ENCODE measurements at regions not wholly inside any gene's neighbourhood (a gene's known extent, or its start where the extent isn't known, plus 50 kb on each side); places are given as distances from the start of the nearest gene placed in this dataset.

- TF ChIP-seq, protein P1, sequence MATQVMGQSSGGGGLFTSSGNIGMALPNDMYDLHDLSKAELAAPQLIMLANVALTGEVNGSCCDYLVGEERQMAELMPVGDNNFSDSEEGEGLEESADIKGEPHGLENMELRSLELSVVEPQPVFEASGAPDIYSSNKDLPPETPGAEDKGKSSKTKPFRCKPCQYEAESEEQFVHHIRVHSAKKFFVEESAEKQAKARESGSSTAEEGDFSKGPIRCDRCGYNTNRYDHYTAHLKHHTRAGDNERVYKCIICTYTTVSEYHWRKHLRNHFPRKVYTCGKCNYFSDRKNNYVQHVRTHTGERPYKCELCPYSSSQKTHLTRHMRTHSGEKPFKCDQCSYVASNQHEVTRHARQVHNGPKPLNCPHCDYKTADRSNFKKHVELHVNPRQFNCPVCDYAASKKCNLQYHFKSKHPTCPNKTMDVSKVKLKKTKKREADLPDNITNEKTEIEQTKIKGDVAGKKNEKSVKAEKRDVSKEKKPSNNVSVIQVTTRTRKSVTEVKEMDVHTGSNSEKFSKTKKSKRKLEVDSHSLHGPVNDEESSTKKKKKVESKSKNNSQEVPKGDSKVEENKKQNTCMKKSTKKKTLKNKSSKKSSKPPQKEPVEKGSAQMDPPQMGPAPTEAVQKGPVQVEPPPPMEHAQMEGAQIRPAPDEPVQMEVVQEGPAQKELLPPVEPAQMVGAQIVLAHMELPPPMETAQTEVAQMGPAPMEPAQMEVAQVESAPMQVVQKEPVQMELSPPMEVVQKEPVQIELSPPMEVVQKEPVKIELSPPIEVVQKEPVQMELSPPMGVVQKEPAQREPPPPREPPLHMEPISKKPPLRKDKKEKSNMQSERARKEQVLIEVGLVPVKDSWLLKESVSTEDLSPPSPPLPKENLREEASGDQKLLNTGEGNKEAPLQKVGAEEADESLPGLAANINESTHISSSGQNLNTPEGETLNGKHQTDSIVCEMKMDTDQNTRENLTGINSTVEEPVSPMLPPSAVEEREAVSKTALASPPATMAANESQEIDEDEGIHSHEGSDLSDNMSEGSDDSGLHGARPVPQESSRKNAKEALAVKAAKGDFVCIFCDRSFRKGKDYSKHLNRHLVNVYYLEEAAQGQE (IDR thresholded peaks at IDR 0.05): no peak
Measured at GRCh38 chr3:67076607-67077006, 78.5 kb downstream of the KBTBD8 start (continued).

GRCh38 chr3:67077656-67078055, 79.5 kb downstream of the KBTBD8 start:
- no peak overlapping the region for H3K27ac ChIP-seq (ENCODE audit: low read depth in 1 of 2, low read length in 2 of 2)

DNA sequence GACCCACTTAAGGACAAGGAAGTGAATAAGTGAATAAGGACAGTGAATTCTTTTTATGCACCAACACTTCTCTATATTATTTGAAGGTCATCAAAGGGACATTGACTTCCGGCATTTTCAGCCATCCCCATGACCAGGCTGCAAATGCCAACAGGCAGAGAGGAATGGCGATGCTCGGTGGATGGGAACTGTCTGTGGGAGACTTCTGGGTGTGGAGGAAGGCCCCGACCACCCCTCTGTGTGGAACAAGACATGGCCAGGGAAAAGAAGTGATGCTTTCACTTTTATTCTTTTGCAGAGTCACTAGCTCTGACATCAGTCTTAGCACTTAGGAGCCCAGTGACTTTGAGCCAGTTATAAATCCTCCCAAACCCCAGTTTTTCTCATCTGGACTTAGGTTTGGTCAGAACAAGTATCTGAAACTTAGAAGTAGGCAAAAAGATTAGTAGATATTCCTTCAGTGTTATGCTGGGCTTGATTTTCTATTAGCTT, 84.5 kb downstream of the KBTBD8 start:
- DNase-seq (ENCODE audit: low spot score): no peak
- no peak overlapping the region for H3K27ac ChIP-seq (ENCODE audit: low read depth in 1 of 2, low read length in 2 of 2)
- no peak overlapping the region for H3K4me3 ChIP-seq (ENCODE audit: low read depth in 1 of 3, low read length in 3 of 3)
- H3K4me1 ChIP-seq (ENCODE audit: control insufficient read depth in 4 of 4, insufficient read depth in 4 of 4, low read length in 3 of 4): no peaks in the 10 kb centered on the region
- H3K9me3 ChIP-seq (ENCODE audit: control insufficient read depth in 4 of 4, low read length in 3 of 4): no peaks in the 10 kb centered on the region
- no peaks in the 10 kb centered on the region for H3K36me3 ChIP-seq (ENCODE audit: control insufficient read depth in 4 of 4, insufficient read depth in 3 of 4, low read depth in 1 of 4, low read length in 3 of 4)
- 89% methylated on average over 4 of the region's 4 CpGs for WGBS
- no peaks in the 10 kb centered on the region for H3K27me3 ChIP-seq (ENCODE audit: control insufficient read depth in 4 of 4, insufficient read depth in 4 of 4, low read length in 3 of 4)
- no peak overlapping the region for H3K9ac ChIP-seq (ENCODE audit: low read depth in 1 of 2, low read length in 2 of 2)
- TF ChIP-seq EGR1 (IDR thresholded peaks at IDR 0.05; ENCODE audit: low read depth in 2 of 2) (no peak), HNF4A (conservative IDR thresholded peaks at IDR 0.05) (no peak), TAF1 (conservative IDR thresholded peaks at IDR 0.05) (no peak), GABPA (IDR thresholded peaks at IDR 0.05 in 1 of 2, conservative IDR thresholded peaks at IDR 0.05 in 1 of 2) (no peak), FOXA1 (IDR thresholded peaks at IDR 0.05) (no peak), ATF3 (IDR thresholded peaks at IDR 0.05) (no peak), RAD21 (IDR thresholded peaks at IDR 0.05) (no peak), NR2F2 (IDR thresholded peaks at IDR 0.05) (no peak), JUND (IDR thresholded peaks at IDR 0.05) (no peak), RXRA (IDR thresholded peaks at IDR 0.05) (no peak)
- TF ChIP-seq, protein P2, sequence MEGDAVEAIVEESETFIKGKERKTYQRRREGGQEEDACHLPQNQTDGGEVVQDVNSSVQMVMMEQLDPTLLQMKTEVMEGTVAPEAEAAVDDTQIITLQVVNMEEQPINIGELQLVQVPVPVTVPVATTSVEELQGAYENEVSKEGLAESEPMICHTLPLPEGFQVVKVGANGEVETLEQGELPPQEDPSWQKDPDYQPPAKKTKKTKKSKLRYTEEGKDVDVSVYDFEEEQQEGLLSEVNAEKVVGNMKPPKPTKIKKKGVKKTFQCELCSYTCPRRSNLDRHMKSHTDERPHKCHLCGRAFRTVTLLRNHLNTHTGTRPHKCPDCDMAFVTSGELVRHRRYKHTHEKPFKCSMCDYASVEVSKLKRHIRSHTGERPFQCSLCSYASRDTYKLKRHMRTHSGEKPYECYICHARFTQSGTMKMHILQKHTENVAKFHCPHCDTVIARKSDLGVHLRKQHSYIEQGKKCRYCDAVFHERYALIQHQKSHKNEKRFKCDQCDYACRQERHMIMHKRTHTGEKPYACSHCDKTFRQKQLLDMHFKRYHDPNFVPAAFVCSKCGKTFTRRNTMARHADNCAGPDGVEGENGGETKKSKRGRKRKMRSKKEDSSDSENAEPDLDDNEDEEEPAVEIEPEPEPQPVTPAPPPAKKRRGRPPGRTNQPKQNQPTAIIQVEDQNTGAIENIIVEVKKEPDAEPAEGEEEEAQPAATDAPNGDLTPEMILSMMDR (IDR thresholded peaks at IDR 0.05; ENCODE audit: low read depth, low read length, missing input control): no peak
- TF ChIP-seq, protein P1 (IDR thresholded peaks at IDR 0.05): no peak

More at GRCh38 chr3:67077656-67078055, 79.5 kb downstream of the KBTBD8 start:
- H3K4me3 ChIP-seq (ENCODE audit: low read depth in 1 of 3, low read length in 3 of 3): no peak overlapping the region
- H3K36me3 ChIP-seq (ENCODE audit: control insufficient read depth in 4 of 4, insufficient read depth in 3 of 4, low read depth in 1 of 4, low read length in 3 of 4): no peaks in the 10 kb centered on the region
- no peaks in the 10 kb centered on the region for H3K9me3 ChIP-seq (ENCODE audit: control insufficient read depth in 4 of 4, low read length in 3 of 4)
- no peak for TF ChIP-seq NR2F2 (IDR thresholded peaks at IDR 0.05)
- TF ChIP-seq EGR1 (IDR thresholded peaks at IDR 0.05; ENCODE audit: low read depth in 2 of 2): no peak
- TF ChIP-seq, protein P2 (IDR thresholded peaks at IDR 0.05; ENCODE audit: low read depth, low read length, missing input control): no peak
- TF ChIP-seq YY1 (IDR thresholded peaks at IDR 0.05): no peak
- TF ChIP-seq FOXA1 (IDR thresholded peaks at IDR 0.05): no peak
- no peak for TF ChIP-seq ATF3 (IDR thresholded peaks at IDR 0.05)
- TF ChIP-seq SP1 (IDR thresholded peaks at IDR 0.05): no peak
- no peak for TF ChIP-seq RAD21 (IDR thresholded peaks at IDR 0.05)
- no peak overlapping the region for H3K9ac ChIP-seq (ENCODE audit: low read depth in 1 of 2, low read length in 2 of 2)
- no peaks in the 10 kb centered on the region for H3K27me3 ChIP-seq (ENCODE audit: control insufficient read depth in 4 of 4, insufficient read depth in 4 of 4, low read length in 3 of 4)
- H3K4me1 ChIP-seq (ENCODE audit: control insufficient read depth in 4 of 4, insufficient read depth in 4 of 4, low read length in 3 of 4): no peaks in the 10 kb centered on the region
- DNase-seq (ENCODE audit: low spot score): no peak
